IMR-90 (cell line): ENCODE measurements at regions not wholly inside any gene's neighbourhood (a gene's known extent, or its start where the extent isn't known, plus 50 kb on each side); places are given as distances from the start of the nearest gene placed in this dataset.

Experiments used
- ATAC-seq: fragments of 200-7000 bp; cut with Tn5 transposase; 2 replicates; pipeline ENCODE4 v1.9.1; 2020; ENCODE audit warnings: low read depth, mild to moderate bottlenecking, moderate library complexity
- BruUV-seq: library from RNA; stranded (reverse); fragments of 400-500 nt; replicated peaks from 2 replicates; lab custom pipeline; 2021; lab: Mats Ljungman, UMichigan
- CTCF ChIA-PET: fragments of 300-600 bp; formaldehyde crosslinking; extraction: SDS; loops from one replicate; lab custom pipeline; 2021; ENCODE audit warnings: antibody characterized with exemption; lab: Yijun Ruan, JAX
- POLR2A ChIA-PET: fragments of 300-600 bp; sonication (Branson Sonifier 250); formaldehyde crosslinking; loops from one replicate; lab custom pipeline; 2022; ENCODE audit warnings: antibody characterized with exemption; ENCODE audit not compliant: unreplicated experiment; lab: Charles Lee
- DNase-seq: peaks from one replicate; pipeline ENCODE4 v3.0.0; 2013
- H2AFZ ChIP-seq: replicated peaks from 2 replicates; pipeline ENCODE3; 2013; ENCODE audit warnings: low read length, mild to moderate bottlenecking; ENCODE audit not compliant: poor library complexity
- H2AK5ac ChIP-seq: 2 replicates; pipeline ENCODE4 v1.6.1; 2013; ENCODE audit warnings: low read depth, low read length, inconsistent platforms
- H2AK9ac ChIP-seq: replicated peaks from 2 replicates; pipeline ENCODE3; 2013; ENCODE audit warnings: mild to moderate bottlenecking, low read depth, low read length, moderate library complexity; ENCODE audit not compliant: poor library complexity
- H2BK120ac ChIP-seq: 2 replicates; pipeline ENCODE4 v1.6.1; 2013; ENCODE audit warnings: low read depth, low read length, inconsistent platforms
- H2BK15ac ChIP-seq: 3 replicates; pipeline ENCODE4 v1.6.1; 2013; ENCODE audit warnings: low read depth, low read length, inconsistent platforms
- H2BK20ac ChIP-seq: 2 replicates; pipeline ENCODE4 v1.6.1; 2013; ENCODE audit warnings: low read depth, mild to moderate bottlenecking, inconsistent platforms, low read length, moderate library complexity
- H2BK5ac ChIP-seq: 2 replicates; pipeline ENCODE4 v1.6.1; 2013; ENCODE audit warnings: mild to moderate bottlenecking, low read depth, low read length, inconsistent platforms; ENCODE audit not compliant: poor library complexity, severe bottlenecking
- H3K14ac ChIP-seq: replicated peaks from 2 replicates; pipeline ENCODE4 v1.6.1; 2013; ENCODE audit warnings: low read depth, low read length, inconsistent platforms
- H3K18ac ChIP-seq: 2 replicates; pipeline ENCODE4 v1.6.1; 2013; ENCODE audit warnings: low read depth, low read length, control low read depth
- H3K23ac ChIP-seq: 2 replicates; pipeline ENCODE4 v1.6.1; 2013; ENCODE audit warnings: low read depth, low read length, inconsistent platforms
- H3K27ac ChIP-seq: 2 replicates; pipeline ENCODE4 v1.5.1; 2013; ENCODE audit warnings: mild to moderate bottlenecking, control low read depth, low read length; ENCODE audit not compliant: insufficient read depth
- H3K27me3 ChIP-seq: 2 replicates; pipeline ENCODE4 v1.6.1; 2013; ENCODE audit warnings: low read length; ENCODE audit not compliant: control insufficient read depth, insufficient read depth
- H3K36me3 ChIP-seq: 2 replicates; pipeline ENCODE4 v1.6.1; 2013; ENCODE audit warnings: low read length, mixed read lengths; ENCODE audit not compliant: control insufficient read depth, insufficient read depth
- H3K4ac ChIP-seq: 2 replicates; pipeline ENCODE4 v1.6.1; 2013; ENCODE audit warnings: low read depth, low read length, inconsistent platforms
- H3K4me1 ChIP-seq: 2 replicates; pipeline ENCODE4 v1.6.1; 2013; ENCODE audit warnings: low read length, mixed read lengths; ENCODE audit not compliant: control insufficient read depth, insufficient read depth
- H3K4me2 ChIP-seq: 2 replicates; pipeline ENCODE4 v1.6.1; 2013; ENCODE audit warnings: low read depth, mild to moderate bottlenecking, control low read depth, low read length, moderate library complexity
- H3K4me3 ChIP-seq: 2 replicates; pipeline ENCODE4 v1.5.1; 2013; ENCODE audit warnings: low read depth, mild to moderate bottlenecking, control low read depth, low read length, moderate library complexity; ENCODE audit not compliant: insufficient read depth
- H3K56ac ChIP-seq: 2 replicates; pipeline ENCODE4 v1.6.1; 2013; ENCODE audit warnings: low read length, inconsistent platforms; ENCODE audit not compliant: insufficient read depth; ENCODE audit errors: extremely low read depth
- H3K79me1 ChIP-seq, 2 experiments: 2 replicates each; pipeline ENCODE4 v1.6.1; 2013; ENCODE audit warnings: low read length in 2 of 2, inconsistent platforms in 1 of 2, low read depth in 1 of 2
- H3K9ac ChIP-seq: 2 replicates; pipeline ENCODE4 v1.6.1; 2013; ENCODE audit warnings: low read depth, low read length, control low read depth
- H3K9me1 ChIP-seq: 2 replicates; pipeline ENCODE4 v1.6.1; 2013; ENCODE audit warnings: low read length, inconsistent platforms; ENCODE audit not compliant: insufficient read depth
- H3K9me3 ChIP-seq: 2 replicates; pipeline ENCODE4 v1.6.1; 2013; ENCODE audit warnings: low read length; ENCODE audit not compliant: control insufficient read depth, insufficient read depth
- H4K20me1 ChIP-seq: 2 replicates; pipeline ENCODE4 v1.6.1; 2013; ENCODE audit warnings: low read length, inconsistent platforms; ENCODE audit not compliant: insufficient read depth
- H4K5ac ChIP-seq: 2 replicates; pipeline ENCODE4 v1.6.1; 2013; ENCODE audit warnings: mild to moderate bottlenecking, low read depth, low read length, control low read depth
- H4K8ac ChIP-seq, 2 experiments: 2 replicates each; pipeline ENCODE4 v1.6.1; 2013; ENCODE audit warnings: low read depth in 2 of 2, low read length in 2 of 2, control low read depth in 1 of 2, inconsistent platforms in 1 of 2
- H4K91ac ChIP-seq: 2 replicates; pipeline ENCODE4 v1.6.1; 2013; ENCODE audit warnings: low read depth, low read length, inconsistent platforms; ENCODE audit not compliant: insufficient read depth
- BHLHE40 ChIP-seq: fragments of 150-350 bp; IDR thresholded peaks from 2 replicates; pipeline ENCODE4 v1.6.1; 2016; ENCODE audit warnings: mild to moderate bottlenecking, low read depth, low read length
- CHD1 ChIP-seq: IDR thresholded peaks from 2 replicates; pipeline ENCODE4 v1.6.1; 2012; ENCODE audit warnings: low read depth, low read length, improper control_type of control experiment
- MAFK ChIP-seq: IDR thresholded peaks from 2 replicates; pipeline ENCODE4 v1.6.1; 2012; ENCODE audit warnings: low read depth, low read length, improper control_type of control experiment
- MAZ ChIP-seq: IDR thresholded peaks from 2 replicates; pipeline ENCODE4 v1.6.1; 2012; ENCODE audit warnings: low read depth, mild to moderate bottlenecking, low read length, improper control_type of control experiment, moderate library complexity, borderline replicate concordance
- MXI1 ChIP-seq: IDR thresholded peaks from 2 replicates; pipeline ENCODE4 v1.6.1; 2012; ENCODE audit warnings: low read depth, mild to moderate bottlenecking, low read length, moderate library complexity, borderline replicate concordance
- NFE2L2 ChIP-seq: fragments of 150-350 bp; IDR thresholded peaks from 2 replicates; pipeline ENCODE4 v1.6.1; 2016; ENCODE audit warnings: low read depth, mild to moderate bottlenecking, low read length
- POLR2A ChIP-seq: IDR thresholded peaks from 2 replicates; pipeline ENCODE4 v1.6.1; 2012; ENCODE audit warnings: mild to moderate bottlenecking, low read depth, low read length
- RCOR1 ChIP-seq: IDR thresholded peaks from 2 replicates; pipeline ENCODE4 v1.6.1; 2012; ENCODE audit warnings: mild to moderate bottlenecking, low read length, improper control_type of control experiment; ENCODE audit not compliant: insufficient replicate concordance
- SMC3 ChIP-seq: fragments of 150-350 bp; IDR thresholded peaks from 2 replicates; pipeline ENCODE4 v1.6.1; 2016; ENCODE audit warnings: low read depth, mild to moderate bottlenecking, antibody characterized with exemption, low read length, moderate library complexity
- WGBS, 2 experiments: methylation state at CpG; one replicate each; pipeline versions ENCODE4 v1.1.5 to v1.1.7; 2013; ENCODE audit warnings: missing lambda C conversion rate in 2 of 2; ENCODE audit not compliant: insufficient read length in 1 of 2; ENCODE audit errors: extremely low coverage in 2 of 2; 5-methylcytosine and 5-hydroxymethylcytosine counted together
- dilution Hi-C: fragments of 300-500 bp; cut with HindIII; formaldehyde crosslinking; loops from one replicate; pipeline ENCODE4 v1.14.3; 2018; ENCODE audit warnings: low sequenced_read_pairs; ENCODE audit not compliant: unreplicated experiment
- in situ Hi-C: fragments of 300-500 bp; cut with MboI; formaldehyde crosslinking; loops from 3 replicates; pipeline ENCODE4 v1.14.3; 2019; ENCODE audit warnings: low sequenced_read_pairs, inconsistent platforms, mixed read lengths
- intact Hi-C: fragments of 100-400 bp; cut with micrococcal nuclease; formaldehyde crosslinking; loops from 2 replicates; pipeline ENCODE4 v1.10.0; 2022
- TF ChIP-seq, protein P1 (sequence below): conservative IDR thresholded peaks from 2 replicates; pipeline ENCODE4 v1.5.1; 2012; ENCODE audit warnings: mild to moderate bottlenecking, low read depth, low read length, improper control_type of control experiment
- TF ChIP-seq, protein P2 (sequence below): fragments of 150-350 bp; IDR thresholded peaks from 2 replicates; pipeline ENCODE4 v1.6.1; 2016; ENCODE audit warnings: low read depth, mild to moderate bottlenecking, low read length, moderate library complexity, borderline replicate concordance

DNA sequence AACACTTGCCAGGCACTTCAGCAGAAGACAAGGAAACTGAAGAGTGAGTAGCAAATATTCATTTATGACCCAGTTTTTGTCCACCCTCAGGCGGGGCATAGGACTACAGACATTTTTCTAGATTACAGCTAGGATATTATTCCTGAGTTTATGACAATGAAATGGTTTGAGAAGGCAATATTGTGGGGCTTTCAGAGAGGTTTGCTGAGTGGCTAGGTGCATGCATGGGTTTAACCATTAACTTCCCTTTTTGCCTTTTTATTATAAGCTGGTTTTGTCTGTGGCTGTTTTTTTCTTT lies 104.0 kb upstream of the BCAT1 start:
- Histone ChIP-seq H2BK5ac (no peak overlapping the region), H2AK5ac (no peak overlapping the region), H2BK15ac (no peak overlapping the region), H3K56ac (no peak overlapping the region), H3K9me3 (no peaks in the 10 kb centered on the region; the same call in 1 of the 2 replicates), H3K4ac (no peak overlapping the region), H2AK9ac (no peak overlapping the region), H3K4me2 (no peak overlapping the region), H4K20me1 (no peaks in the 10 kb centered on the region), H3K79me1 (no peaks in the 10 kb centered on the region), H3K9me1 (no peaks in the 10 kb centered on the region; the same call in 1 of the 2 replicates), H3K27me3 (no peaks in the 10 kb centered on the region; the same call in 1 of the 2 replicates), H2BK120ac (no peak overlapping the region), H3K18ac (no peak overlapping the region), H2AFZ (no peak overlapping the region), H4K91ac (no peak overlapping the region), H3K23ac (no peak overlapping the region), H3K4me3 (no peak overlapping the region), H3K4me1 (no peaks in the 10 kb centered on the region), H3K27ac (no peak overlapping the region), H4K5ac (no peak overlapping the region), H3K14ac (no peak overlapping the region), H2BK20ac (no peak overlapping the region), H4K8ac (no peak overlapping the region), H3K36me3 (no peaks in the 10 kb centered on the region), H3K9ac (no peak overlapping the region)
- no CpG with 5 or more reads among the region's 1 CpG for WGBS, 2 experiments
- POLR2A ChIA-PET, result interaction anchor here (0.7 kb wide), 1 partner anchor 144 kb away, joined by 3 read pairs; no protein-coding TSS in a partner anchor
- ATAC-seq (no peak), DNase-seq (no peak)
- intact Hi-C loops (no loop called here), in situ Hi-C loops (no loop called here), dilution Hi-C loops (no loop called here)
- CTCF ChIA-PET, result interaction anchor here (1.2 kb wide), 1 partner anchor 102 kb away, joined by 7 read pairs; no protein-coding TSS in a partner anchor
- BruUV-seq, result no TSS peak
- no peak for TF ChIP-seq MAFK
- TF ChIP-seq RCOR1, result no peak
- TF ChIP-seq NFE2L2, result no peak
- TF ChIP-seq MXI1, result no peak
- no peak for TF ChIP-seq POLR2A
- no peak for TF ChIP-seq CHD1
- no peak for TF ChIP-seq MAZ
- TF ChIP-seq BHLHE40, result no peak
- TF ChIP-seq, protein P1, sequence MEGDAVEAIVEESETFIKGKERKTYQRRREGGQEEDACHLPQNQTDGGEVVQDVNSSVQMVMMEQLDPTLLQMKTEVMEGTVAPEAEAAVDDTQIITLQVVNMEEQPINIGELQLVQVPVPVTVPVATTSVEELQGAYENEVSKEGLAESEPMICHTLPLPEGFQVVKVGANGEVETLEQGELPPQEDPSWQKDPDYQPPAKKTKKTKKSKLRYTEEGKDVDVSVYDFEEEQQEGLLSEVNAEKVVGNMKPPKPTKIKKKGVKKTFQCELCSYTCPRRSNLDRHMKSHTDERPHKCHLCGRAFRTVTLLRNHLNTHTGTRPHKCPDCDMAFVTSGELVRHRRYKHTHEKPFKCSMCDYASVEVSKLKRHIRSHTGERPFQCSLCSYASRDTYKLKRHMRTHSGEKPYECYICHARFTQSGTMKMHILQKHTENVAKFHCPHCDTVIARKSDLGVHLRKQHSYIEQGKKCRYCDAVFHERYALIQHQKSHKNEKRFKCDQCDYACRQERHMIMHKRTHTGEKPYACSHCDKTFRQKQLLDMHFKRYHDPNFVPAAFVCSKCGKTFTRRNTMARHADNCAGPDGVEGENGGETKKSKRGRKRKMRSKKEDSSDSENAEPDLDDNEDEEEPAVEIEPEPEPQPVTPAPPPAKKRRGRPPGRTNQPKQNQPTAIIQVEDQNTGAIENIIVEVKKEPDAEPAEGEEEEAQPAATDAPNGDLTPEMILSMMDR, result no peak
- TF ChIP-seq SMC3, result no peak
- TF ChIP-seq, protein P2, sequence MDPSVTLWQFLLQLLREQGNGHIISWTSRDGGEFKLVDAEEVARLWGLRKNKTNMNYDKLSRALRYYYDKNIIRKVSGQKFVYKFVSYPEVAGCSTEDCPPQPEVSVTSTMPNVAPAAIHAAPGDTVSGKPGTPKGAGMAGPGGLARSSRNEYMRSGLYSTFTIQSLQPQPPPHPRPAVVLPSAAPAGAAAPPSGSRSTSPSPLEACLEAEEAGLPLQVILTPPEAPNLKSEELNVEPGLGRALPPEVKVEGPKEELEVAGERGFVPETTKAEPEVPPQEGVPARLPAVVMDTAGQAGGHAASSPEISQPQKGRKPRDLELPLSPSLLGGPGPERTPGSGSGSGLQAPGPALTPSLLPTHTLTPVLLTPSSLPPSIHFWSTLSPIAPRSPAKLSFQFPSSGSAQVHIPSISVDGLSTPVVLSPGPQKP, result no peak
